ENCODE measurements at regions not wholly inside any gene's neighbourhood (a gene's known extent, or its start where the extent isn't known, plus 50 kb on each side); places are given as distances from the start of the nearest gene placed in this dataset.

DNA sequence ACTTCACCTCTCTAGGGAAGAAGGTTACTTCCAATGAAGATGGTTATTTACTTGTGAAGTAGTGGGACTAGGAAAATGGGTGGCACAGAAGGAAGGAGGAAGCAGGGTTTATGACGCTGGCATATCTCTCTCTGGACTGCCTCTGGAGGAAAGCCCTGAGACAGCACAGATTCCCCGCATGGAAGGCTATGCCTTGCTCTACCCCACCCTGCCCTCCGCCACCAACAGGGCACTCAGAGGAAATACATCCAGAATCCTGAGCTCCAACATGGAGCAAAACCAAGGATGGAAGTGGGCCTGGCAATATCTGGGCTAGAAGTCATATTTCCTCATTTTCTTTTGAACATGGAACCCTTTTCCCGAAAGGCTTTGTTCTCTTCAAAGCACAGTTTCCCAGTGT is 346.9 kb downstream of the ZSWIM6 start:
- no peak for TF ChIP-seq CTCF (IDR thresholded peaks at IDR 0.05)
- TF ChIP-seq POLR2A (IDR thresholded peaks at IDR 0.05): no peak

Data from body of pancreas (tissue), 4 donors.